ENCODE measurements at regions not wholly inside any gene's neighbourhood (a gene's known extent, or its start where the extent isn't known, plus 50 kb on each side); places are given as distances from the start of the nearest gene placed in this dataset.
"Not testable (repeated sequence)": the region's sequence is repeated elsewhere in the genome, so short reads cannot be mapped to it uniquely, and the experiment has no call there.

DNA sequence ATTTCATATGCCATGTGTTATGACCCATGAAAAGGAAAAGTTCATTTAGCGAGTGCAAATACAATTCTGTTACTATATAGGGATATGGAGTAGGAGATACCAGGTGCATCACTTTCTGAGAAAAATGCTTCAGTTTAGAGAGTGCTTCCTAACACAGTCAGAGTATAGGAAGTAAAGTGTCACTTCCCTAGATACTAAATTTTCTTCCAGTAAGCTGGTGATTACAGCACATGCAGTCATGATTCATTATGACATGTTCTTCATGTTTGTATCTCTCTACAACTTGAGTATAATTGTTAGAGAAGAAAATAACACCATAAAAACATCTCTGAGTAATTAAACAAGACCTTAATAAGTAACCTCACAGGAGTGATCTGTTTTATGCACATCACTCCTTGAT, 837.0 kb downstream of the DNAH5 start:
- no peak overlapping the region for H3K27ac ChIP-seq
- H3K36me3 ChIP-seq = no peaks in the 10 kb centered on the region
- WGBS, 5 donors = 81 to 91% (median 84%) methylated on average over 1 of the region's 1 CpG
- H3K27me3 ChIP-seq (replicated peaks in 1 of 7) = no peaks in the 10 kb centered on the region
- TF ChIP-seq, protein P1, sequence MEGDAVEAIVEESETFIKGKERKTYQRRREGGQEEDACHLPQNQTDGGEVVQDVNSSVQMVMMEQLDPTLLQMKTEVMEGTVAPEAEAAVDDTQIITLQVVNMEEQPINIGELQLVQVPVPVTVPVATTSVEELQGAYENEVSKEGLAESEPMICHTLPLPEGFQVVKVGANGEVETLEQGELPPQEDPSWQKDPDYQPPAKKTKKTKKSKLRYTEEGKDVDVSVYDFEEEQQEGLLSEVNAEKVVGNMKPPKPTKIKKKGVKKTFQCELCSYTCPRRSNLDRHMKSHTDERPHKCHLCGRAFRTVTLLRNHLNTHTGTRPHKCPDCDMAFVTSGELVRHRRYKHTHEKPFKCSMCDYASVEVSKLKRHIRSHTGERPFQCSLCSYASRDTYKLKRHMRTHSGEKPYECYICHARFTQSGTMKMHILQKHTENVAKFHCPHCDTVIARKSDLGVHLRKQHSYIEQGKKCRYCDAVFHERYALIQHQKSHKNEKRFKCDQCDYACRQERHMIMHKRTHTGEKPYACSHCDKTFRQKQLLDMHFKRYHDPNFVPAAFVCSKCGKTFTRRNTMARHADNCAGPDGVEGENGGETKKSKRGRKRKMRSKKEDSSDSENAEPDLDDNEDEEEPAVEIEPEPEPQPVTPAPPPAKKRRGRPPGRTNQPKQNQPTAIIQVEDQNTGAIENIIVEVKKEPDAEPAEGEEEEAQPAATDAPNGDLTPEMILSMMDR (IDR thresholded peaks at IDR 0.05 in 8 of 11, conservative IDR thresholded peaks at IDR 0.05 in 3 of 11) = no peak
- TF ChIP-seq POLR2A (IDR thresholded peaks at IDR 0.05) = no peak
- TF ChIP-seq POLR2AphosphoS5 (IDR thresholded peaks at IDR 0.05) = no peak
- no peaks in the 10 kb centered on the region for H3K4me1 ChIP-seq
- intact Hi-C loops (cut with DNase I; ENCODE audit: low total_unique reads) = no loop called here
- H3K9me3 ChIP-seq = peaks cover 0 to 7% (median 2%) of the 10 kb centered on the region in 8 donors
- no peak overlapping the region for H3K4me3 ChIP-seq
- no peak for DNase-seq

DNA sequence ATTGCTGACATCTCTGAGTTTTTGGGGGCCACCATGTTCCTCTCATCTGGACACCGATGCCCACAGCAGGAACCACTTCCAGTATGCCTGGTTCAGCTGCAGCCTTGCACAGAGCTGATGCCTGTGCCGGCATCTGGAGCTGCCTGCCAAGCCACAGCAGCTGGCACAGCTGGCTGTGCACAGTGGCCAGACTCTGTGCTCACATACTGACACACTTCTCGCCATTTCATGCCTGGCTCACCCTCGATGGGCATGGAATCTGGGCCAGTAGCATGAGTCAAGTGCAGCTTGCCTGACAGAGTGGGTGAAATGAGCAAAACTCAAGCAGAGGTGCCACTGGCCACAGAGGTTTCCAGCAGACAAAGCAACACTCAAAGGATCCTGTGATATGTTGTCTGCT, 863.4 kb downstream of the DNAH5 start:
- Histone ChIP-seq H3K27me3 (replicated peaks in 1 of 7) (no peaks in the 10 kb centered on the region), H3K27ac (no peak overlapping the region), H3K4me1 (no peaks in the 10 kb centered on the region), H3K4me3 (no peak overlapping the region), H3K9me3 (peaks cover 0 to 31% (median 21%) of the 10 kb centered on the region in 8 donors), H3K36me3 (no peaks in the 10 kb centered on the region)
- 50 to 90% (median 77%) methylated on average over 4 of the region's 4 CpGs for WGBS, 5 donors
- DNase-seq = no peak
- intact Hi-C loops (cut with DNase I; ENCODE audit: low total_unique reads) = no loop called here
- TF ChIP-seq POLR2AphosphoS5 (IDR thresholded peaks at IDR 0.05) (no peak), POLR2A (IDR thresholded peaks at IDR 0.05) (no peak)
- TF ChIP-seq, protein P1 (IDR thresholded peaks at IDR 0.05 in 8 of 11, conservative IDR thresholded peaks at IDR 0.05 in 3 of 11) = no peak

DNA sequence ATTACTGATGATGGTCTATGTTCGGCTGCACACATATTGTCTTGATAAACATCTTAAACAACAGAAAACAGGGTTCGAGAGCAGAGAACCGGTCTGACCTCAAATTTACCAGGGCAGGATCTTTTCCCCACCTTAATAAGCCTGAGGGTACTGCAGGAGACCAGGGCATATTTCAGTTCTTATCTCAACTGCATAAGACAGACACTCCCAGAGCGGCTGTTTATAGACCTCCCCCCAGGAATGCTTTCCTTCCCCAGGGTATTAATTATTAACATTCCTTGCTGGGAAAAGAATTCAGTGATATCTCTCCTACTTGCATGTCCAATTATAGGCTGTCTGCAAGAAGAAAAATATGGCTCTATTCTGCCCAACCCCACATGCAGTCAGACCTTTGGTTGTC, 871.6 kb downstream of the DNAH5 start:
- H3K4me1 ChIP-seq; H3K36me3 ChIP-seq; intact Hi-C loops (cut with DNase I; ENCODE audit: low total_unique reads); H3K27me3 ChIP-seq (replicated peaks in 1 of 7); DNase-seq; H3K4me3 ChIP-seq; H3K27ac ChIP-seq: not testable (repeated sequence)
- WGBS, 5 donors = 84 to 98% (median 90%) methylated on average over 4 of the region's 4 CpGs
- H3K9me3 ChIP-seq = peaks cover 3 to 79% (median 71%) of the 10 kb centered on the region in 8 donors

DNA sequence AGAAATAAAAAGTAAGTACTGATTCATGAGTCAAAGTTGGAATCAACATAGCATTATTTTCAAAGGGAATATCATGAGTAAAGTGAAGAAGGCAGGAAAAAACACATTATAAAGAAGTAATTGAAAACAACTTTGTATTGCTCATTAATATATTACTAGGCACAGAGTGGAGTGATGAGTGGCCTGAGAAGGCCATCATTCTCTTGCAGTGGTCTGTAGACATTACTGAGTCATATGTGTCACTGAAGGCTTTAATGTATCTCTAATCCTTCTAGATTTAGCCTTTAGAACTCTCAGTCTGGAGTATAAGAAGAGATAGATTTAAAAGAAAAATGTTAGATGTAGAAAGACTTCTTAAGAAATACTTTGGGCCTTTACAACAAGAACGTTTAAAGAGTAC, 881.4 kb downstream of the DNAH5 start:
- Histone ChIP-seq H3K36me3 (no peaks in the 10 kb centered on the region), H3K4me3 (no peak overlapping the region), H3K27ac (no peak overlapping the region), H3K27me3 (replicated peaks in 1 of 7) (no peaks in the 10 kb centered on the region), H3K9me3 (peaks cover 0 to 28% (median 4%) of the 10 kb centered on the region in 8 donors), H3K4me1 (no peaks in the 10 kb centered on the region)
- TF ChIP-seq POLR2A (IDR thresholded peaks at IDR 0.05) = no peak
- no peak for TF ChIP-seq POLR2AphosphoS5 (IDR thresholded peaks at IDR 0.05)
- TF ChIP-seq, protein P1 (IDR thresholded peaks at IDR 0.05 in 8 of 11, conservative IDR thresholded peaks at IDR 0.05 in 3 of 11) = no peak
- intact Hi-C loops (cut with DNase I; ENCODE audit: low total_unique reads) = no loop called here
- DNase-seq = no peak
- 69 to 80% (median 76%) methylated on average over 1 of the region's 1 CpG for WGBS, 5 donors
